Parathyroid adenoma (tissue), 2 donors: ENCODE measurements at regions not wholly inside any gene's neighbourhood (a gene's known extent, or its start where the extent isn't known, plus 50 kb on each side); places are given as distances from the start of the nearest gene placed in this dataset.

ENCODE experiments used
- H2AFZ ChIP-seq: fragments of 300-600 bp; sonication (generic); one replicate; pipeline ENCODE4 v1.7.0; 2017; ENCODE audit warnings: antibody characterized with exemption, mild to moderate bottlenecking
- H3K27ac ChIP-seq: fragments of 300-600 bp; sonication (generic); one replicate; pipeline ENCODE4 v1.7.0; 2017
- H3K27me3 ChIP-seq: fragments of 300-600 bp; sonication (generic); one replicate; pipeline ENCODE4 v1.7.0; 2017; ENCODE audit warnings: low read length; ENCODE audit not compliant: control insufficient read depth, insufficient read depth
- H3K36me3 ChIP-seq: fragments of 300-600 bp; sonication (generic); one replicate; pipeline ENCODE4 v1.7.0; 2017; ENCODE audit warnings: low read length; ENCODE audit not compliant: control insufficient read depth, insufficient read depth
- H3K4me1 ChIP-seq: fragments of 300-600 bp; sonication (generic); one replicate; pipeline ENCODE4 v1.7.0; 2017; ENCODE audit warnings: control low read depth
- H3K4me2 ChIP-seq: fragments of 300-600 bp; sonication (generic); one replicate; pipeline ENCODE4 v1.7.0; 2017; ENCODE audit warnings: low read length
- H3K4me3 ChIP-seq: fragments of 300-600 bp; sonication (generic); one replicate; pipeline ENCODE4 v1.7.0; 2017; ENCODE audit warnings: low read depth, low read length
- H3K79me2 ChIP-seq: fragments of 300-600 bp; sonication (generic); one replicate; pipeline ENCODE4 v1.7.0; 2017; ENCODE audit warnings: control low read depth
- H3K9ac ChIP-seq: fragments of 300-600 bp; sonication (generic); one replicate; pipeline ENCODE4 v1.7.0; 2017; ENCODE audit warnings: mild to moderate bottlenecking
- H3K9me3 ChIP-seq: fragments of 300-600 bp; sonication (generic); one replicate; pipeline ENCODE4 v1.7.0; 2017; ENCODE audit warnings: low read length; ENCODE audit not compliant: control insufficient read depth
- CTCF ChIP-seq: fragments of 300-600 bp; sonication (generic); IDR thresholded peaks from one replicate; pipeline ENCODE4 v1.7.0; 2017; ENCODE audit warnings: antibody characterized with exemption, mild to moderate bottlenecking
- donor health status: primary hyperparathyroidism.

- no peak overlapping the region for H2AFZ ChIP-seq
- no peaks in the 10 kb centered on the region for H3K36me3 ChIP-seq
- H3K4me3 ChIP-seq = no peak overlapping the region
- H3K27me3 ChIP-seq = no peaks in the 10 kb centered on the region
- TF ChIP-seq CTCF = no peak
- H3K4me2 ChIP-seq = no peak overlapping the region
- H3K9ac ChIP-seq = no peak overlapping the region
- H3K9me3 ChIP-seq = no peaks in the 10 kb centered on the region
- no peaks in the 10 kb centered on the region for H3K79me2 ChIP-seq
- H3K4me1 ChIP-seq = no peaks in the 10 kb centered on the region
- H3K27ac ChIP-seq = no peak overlapping the region
These were observed 248.6 kb downstream of the GPAM start for GRCh38 chr10:111934931-111935330.

- Histone ChIP-seq H3K27ac (no peak overlapping the region), H3K9me3 (no peaks in the 10 kb centered on the region), H3K27me3 (no peaks in the 10 kb centered on the region), H3K79me2 (no peaks in the 10 kb centered on the region), H2AFZ (no peak overlapping the region), H3K36me3 (no peaks in the 10 kb centered on the region), H3K4me1 (no peaks in the 10 kb centered on the region), H3K9ac (no peak overlapping the region), H3K4me3 (no peak overlapping the region), H3K4me2 (no peak overlapping the region)
- no peak for TF ChIP-seq CTCF
These were observed 247.4 kb downstream of the GPAM start for GRCh38 chr10:111936143-111936542.

GRCh38 chr10:111944331-111944730 lies 239.2 kb downstream of the GPAM start:
- Histone ChIP-seq H3K36me3 (no peaks in the 10 kb centered on the region), H3K9me3 (peaks cover 3% of the 10 kb centered on the region), H3K4me2 (no peak overlapping the region), H3K4me1 (no peaks in the 10 kb centered on the region), H3K27me3 (no peaks in the 10 kb centered on the region), H3K79me2 (no peaks in the 10 kb centered on the region), H2AFZ (no peak overlapping the region), H3K27ac (no peak overlapping the region), H3K4me3 (no peak overlapping the region), H3K9ac (no peak overlapping the region)
- no peak for TF ChIP-seq CTCF

GRCh38 chr10:111953949-111954348 lies 229.6 kb downstream of the GPAM start:
- Histone ChIP-seq H3K27ac (no peak overlapping the region), H3K79me2 (no peaks in the 10 kb centered on the region), H3K36me3 (no peaks in the 10 kb centered on the region), H3K9me3 (peaks cover 3% of the 10 kb centered on the region), H3K4me3 (no peak overlapping the region), H3K4me2 (no peak overlapping the region), H3K4me1 (no peaks in the 10 kb centered on the region), H3K27me3 (no peaks in the 10 kb centered on the region), H3K9ac (no peak overlapping the region), H2AFZ (no peak overlapping the region)
- no peak for TF ChIP-seq CTCF

GRCh38 chr10:111954386-111954785 lies 229.2 kb downstream of the GPAM start:
- no peak overlapping the region for H2AFZ ChIP-seq
- no peaks in the 10 kb centered on the region for H3K9me3 ChIP-seq
- H3K36me3 ChIP-seq = no peaks in the 10 kb centered on the region
- H3K27me3 ChIP-seq = no peaks in the 10 kb centered on the region
- no peak overlapping the region for H3K4me2 ChIP-seq
- no peak overlapping the region for H3K4me3 ChIP-seq
- H3K27ac ChIP-seq = no peak overlapping the region
- no peaks in the 10 kb centered on the region for H3K4me1 ChIP-seq
- no peak for TF ChIP-seq CTCF
- no peaks in the 10 kb centered on the region for H3K79me2 ChIP-seq
- no peak overlapping the region for H3K9ac ChIP-seq
